ENCODE measurements at regions not wholly inside any gene's neighbourhood (a gene's known extent, or its start where the extent isn't known, plus 50 kb on each side); places are given as distances from the start of the nearest gene placed in this dataset.

- TF ChIP-seq CTCF (IDR thresholded peaks at IDR 0.05), result no peak
- no peak for TF ChIP-seq EZH2 (IDR thresholded peaks at IDR 0.05)
Measured at GRCh38 chr5:44242791-44243190, 146.4 kb downstream of the FGF10 start.

Measured in neural progenitor cell (in vitro differentiated cells).